Right lung (tissue), 2 donors: ENCODE measurements at regions not wholly inside any gene's neighbourhood (a gene's known extent, or its start where the extent isn't known, plus 50 kb on each side); places are given as distances from the start of the nearest gene placed in this dataset.

Source experiments
- DNase-seq, 2 donors: peaks; one replicate each; pipeline ENCODE4 v3.0.0-alpha.2; 2013

- no peak for DNase-seq
Measured at GRCh38 chr6:40798069-40798770, 211.1 kb upstream of the LRFN2 start.

DNA sequence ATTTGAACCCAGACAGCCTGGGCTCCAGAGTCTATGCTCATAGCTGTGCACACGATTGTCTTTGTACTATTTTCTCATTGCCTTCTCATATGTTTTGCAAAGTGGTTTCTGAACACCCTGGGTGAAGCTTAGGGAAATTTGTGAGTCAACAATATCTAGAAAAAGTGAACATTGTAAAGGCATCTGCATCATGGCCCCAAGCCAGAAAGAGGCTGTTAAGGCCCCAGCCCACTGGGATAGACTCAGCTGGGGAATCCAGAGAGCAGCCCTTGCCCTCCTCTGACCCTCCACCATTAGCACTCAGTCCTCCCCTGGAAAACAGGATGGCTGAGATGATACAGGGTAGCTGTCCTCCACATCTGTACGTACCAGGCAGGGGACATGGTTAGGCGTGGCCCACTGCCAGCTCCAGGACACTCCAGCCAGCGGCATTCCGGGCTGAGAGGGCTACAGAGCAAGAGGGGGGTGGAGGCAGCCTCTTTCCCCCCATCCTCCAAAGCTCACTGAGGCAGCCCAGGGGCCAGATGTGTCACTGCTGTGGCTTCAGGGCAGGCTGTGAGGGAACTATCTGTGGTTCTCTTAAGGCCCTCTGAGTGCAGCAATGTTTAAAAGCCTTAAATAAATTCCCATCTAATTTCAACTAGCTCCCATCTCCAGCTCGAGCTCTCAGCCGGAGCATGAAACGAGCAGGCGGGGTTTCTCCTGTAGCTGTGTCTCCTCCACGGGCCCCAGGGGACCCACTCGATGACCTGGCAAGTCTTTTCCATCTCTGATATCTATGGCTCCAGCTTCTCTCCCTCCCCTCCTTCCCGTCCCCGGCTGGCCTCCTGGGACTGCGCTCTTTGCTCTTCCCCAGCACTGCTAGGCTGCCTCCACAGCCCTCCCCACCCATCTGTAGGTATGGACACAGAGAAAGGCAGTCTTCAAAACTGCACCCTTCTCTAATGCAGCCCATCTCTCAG, 209.4 kb upstream of the LRFN2 start:
- DNase-seq, result peak in 1 of 2 donors; percentile 18

- DNase-seq, result no peak
Measured at GRCh38 chr6:40794586-40794985, 207.4 kb upstream of the LRFN2 start.

GRCh38 chr6:40792183-40792582, 205.0 kb upstream of the LRFN2 start:
- no peak for DNase-seq

- no peak for DNase-seq
Measured at GRCh38 chr6:40791004-40791403, 203.8 kb upstream of the LRFN2 start.

GRCh38 chr6:40788661-40789655, 201.8 kb upstream of the LRFN2 start:
- DNase-seq, result peak; percentile 49 to 66

DNA sequence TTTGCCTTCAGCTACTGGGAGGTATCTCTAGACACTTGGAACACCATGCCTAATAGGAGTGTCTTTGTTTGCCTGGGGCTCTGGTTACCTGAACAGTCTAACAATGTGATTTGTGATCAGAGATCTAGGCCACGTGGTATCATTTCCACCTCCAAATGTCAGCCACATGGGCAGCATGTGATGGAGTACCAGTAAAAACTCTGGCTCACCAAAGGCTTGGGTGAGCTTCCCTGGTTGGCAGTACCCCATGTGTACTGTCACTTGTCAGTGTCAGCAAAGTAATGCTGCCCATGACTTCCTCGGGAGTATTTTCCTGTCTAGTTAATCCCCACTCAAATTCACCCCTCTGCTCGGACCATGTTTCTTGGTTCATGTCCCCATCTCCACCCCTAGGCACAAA, 195.2 kb upstream of the LRFN2 start:
- no peak for DNase-seq

- DNase-seq, result no peak
Measured at GRCh38 chr6:40780637-40781036, 193.5 kb upstream of the LRFN2 start.

GRCh38 chr6:40779409-40779808, 192.2 kb upstream of the LRFN2 start:
- no peak for DNase-seq

DNA sequence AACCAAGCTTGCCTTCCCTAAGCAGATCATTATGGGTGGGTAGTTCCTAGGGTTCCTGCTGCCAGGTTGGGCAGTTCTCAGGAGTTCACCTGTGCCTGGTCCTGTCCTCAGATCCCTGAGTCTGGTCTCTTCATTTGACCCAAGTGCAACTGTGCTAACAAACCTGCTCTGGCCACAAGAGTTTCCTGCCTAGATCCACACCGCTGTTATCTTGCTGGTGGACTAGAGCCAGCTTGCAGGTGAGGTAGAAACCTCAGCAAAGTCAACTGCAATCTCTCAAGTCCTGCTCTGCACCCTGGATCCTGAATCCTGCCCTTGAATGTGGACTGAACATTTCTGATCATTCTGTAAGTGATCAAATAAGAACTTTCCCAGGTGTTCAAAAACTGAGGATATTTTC, 191.8 kb upstream of the LRFN2 start:
- no peak for DNase-seq

DNA sequence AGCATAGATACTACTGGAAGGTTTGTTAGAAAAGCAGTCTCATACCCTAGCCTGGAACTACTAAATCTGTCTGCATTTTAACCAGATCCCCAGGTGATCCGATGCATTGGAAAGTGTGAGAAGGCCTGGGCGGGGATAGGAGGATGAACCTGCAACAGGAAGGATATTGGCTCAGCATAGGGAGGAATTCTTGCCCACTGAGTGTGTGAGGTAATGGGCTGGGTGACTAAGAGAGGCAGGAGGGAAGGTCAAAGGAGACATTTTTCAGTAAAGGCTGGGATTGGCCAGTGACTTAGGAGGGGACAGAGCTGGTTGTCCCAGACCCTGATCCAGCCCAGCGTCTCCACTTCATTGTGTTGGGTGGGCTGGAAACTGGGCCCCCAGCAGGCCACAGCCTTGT, 191.0 kb upstream of the LRFN2 start:
- DNase-seq, result no peak

DNA sequence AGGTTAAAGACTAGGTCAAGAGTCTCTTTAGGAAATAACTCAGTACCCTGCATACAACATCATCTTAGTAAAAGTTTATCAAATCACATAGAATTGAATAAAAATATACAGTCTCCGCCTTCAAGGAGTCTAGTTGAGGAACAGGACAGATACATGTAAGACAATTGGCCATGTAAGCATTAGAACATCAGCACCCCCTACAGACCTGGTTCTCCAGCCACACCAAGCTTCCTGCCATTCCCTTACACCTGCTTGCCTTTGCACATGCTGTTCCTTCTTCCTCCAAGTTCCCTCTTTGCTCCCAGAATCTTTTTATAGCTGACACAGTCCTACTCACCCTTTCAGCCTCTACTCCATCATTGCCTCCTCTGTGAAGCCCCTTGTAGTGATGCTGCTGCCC, 187.8 kb upstream of the LRFN2 start:
- DNase-seq, result no peak

DNA sequence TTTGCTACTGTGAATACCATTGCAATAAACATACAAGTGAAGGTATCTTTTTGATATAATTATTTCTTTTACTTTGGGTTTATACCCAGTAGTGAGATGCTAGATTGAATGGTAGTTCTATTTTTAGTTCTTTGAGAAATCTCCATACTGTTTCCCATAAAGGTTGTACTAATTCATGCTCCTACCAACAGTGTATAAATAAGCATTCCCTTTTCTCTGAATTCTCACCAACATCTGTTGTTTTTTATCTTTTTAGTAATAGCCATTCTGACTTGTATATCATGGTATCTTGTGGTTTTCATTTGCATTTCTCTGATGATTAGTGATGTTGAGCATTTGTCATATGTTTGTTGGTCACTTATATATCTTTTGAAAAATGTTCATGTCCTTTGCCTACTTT, 183.6 kb upstream of the LRFN2 start:
- DNase-seq, result no peak

DNA sequence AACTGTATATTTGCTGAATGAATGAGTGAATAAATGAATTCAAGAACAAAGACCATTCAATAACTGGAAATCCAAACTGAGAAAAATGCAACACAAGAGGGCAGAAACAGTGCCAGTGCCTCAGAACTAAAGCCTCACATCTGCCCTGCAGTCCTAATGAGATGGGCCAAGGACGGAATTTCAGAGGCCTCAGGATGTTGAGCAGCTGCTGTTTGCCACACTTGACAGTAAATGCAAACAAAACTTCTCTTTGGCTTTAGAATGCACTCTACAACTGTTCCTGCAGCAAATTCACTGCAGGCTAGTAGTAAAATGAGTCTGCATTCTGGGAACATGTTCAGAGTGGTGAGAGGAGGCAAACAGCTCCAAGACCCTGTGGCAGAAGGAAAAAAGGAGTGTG, 177.6 kb upstream of the LRFN2 start:
- no peak for DNase-seq

DNA sequence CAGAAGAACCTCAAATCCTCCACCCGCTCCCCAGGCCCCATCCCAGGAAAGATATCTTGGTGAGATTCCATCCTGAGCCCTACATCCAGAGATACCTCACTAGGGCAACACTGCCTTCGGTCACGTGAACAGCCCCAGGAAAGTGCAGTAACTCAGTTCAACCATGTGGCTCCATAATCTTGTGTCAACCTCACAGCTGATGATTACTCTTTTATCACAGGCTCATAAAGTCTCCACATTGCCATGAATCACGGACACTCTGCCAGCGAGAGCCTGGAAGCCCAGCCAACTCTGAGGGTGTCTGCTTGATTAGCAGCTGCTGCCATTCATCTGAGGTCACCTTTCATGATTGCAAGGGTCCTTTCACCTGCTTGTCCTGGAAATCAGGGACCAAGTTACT, 175.8 kb upstream of the LRFN2 start:
- DNase-seq, result no peak

DNA sequence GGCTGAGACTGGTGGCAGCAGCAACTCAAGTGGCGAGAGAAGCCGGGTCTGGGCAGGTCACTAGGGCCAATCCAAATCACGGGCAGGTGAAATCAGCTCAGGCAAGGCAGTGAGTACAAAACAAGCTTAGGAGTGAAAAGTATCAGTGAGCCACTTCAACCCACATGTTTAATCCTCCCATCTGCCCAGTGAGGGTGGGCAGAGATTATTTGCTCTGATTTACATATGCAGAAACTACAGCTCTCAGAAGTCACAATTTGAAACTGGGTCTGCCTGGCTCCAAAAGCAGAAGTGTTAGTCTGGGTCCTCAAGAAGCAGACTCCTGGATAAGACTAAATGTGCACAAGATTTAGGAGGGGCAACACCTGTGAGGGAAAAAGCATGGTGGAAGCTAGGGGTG, 173.7 kb upstream of the LRFN2 start:
- no peak for DNase-seq

GRCh38 chr6:40759838-40760237, 172.7 kb upstream of the LRFN2 start:
- DNase-seq, result no peak

DNA sequence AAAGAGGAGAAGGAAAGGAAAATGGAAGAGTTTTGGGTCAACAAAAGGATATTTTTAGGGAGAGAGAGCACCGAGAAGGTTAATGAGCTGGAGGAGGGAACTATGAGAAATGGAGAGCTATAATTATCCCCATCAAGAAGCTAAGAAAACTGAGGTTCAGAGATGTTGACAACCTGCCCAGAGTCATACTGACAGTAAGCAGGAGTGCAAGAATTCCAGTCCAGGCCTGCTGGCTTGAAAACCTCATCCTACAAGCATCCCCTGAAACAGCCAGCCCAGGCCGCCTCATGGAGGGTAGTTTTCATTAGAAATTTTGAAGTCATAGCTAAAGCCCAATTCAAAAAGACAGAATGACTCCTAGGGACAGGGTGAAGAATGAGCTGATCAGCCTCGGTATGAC, 172.1 kb upstream of the LRFN2 start:
- no peak for DNase-seq

DNA sequence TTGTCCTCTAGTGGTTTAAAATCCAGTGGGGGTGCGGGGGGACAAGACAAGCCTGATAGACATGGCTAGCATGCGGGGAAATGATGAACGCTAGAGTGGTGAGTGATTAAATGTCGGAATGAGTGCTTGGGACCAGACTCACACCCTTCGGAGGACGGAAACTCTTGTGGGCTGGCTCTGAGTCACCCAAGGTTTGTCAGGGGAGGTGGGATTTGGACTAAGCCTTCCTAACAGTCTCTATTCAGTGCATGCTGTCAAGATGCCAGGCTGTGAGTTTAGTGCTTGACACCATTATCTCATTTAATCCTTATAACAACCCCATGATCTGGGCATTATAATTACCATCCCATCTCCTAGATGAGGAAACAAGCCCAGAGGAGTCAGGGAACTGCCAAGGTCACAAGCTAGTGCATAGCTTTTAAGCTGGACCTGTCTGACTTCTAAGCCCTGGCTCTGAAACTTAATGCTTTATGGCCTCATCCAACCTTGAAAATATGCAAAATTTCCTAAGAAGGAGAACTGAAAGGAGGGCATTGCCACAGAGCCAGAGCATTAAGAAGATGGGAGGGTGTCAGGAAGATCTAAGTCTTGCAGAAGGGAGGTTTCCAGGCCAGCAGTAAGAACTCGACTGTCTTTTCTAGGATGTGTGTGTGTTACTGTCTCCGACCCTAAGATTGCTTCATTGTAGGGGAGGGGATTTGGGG, 168.7 kb upstream of the LRFN2 start:
- DNase-seq, result no peak

GRCh38 chr6:40755046-40755681, 168.0 kb upstream of the LRFN2 start:
- no peak for DNase-seq
